Urothelium cell line (cell line): ENCODE measurements at regions not wholly inside any gene's neighbourhood (a gene's known extent, or its start where the extent isn't known, plus 50 kb on each side); places are given as distances from the start of the nearest gene placed in this dataset.

Experiments
- DNase-seq: peaks from one replicate; pipeline ENCODE4 v3.0.0; 2011; ENCODE audit warnings: low spot score, mixed read lengths
- FAIRE-seq: peaks from 2 replicates; lab custom pipeline; 2011; peaks lifted over from hg19 to GRCh38; lab: Jason Lieb, UNC

DNA sequence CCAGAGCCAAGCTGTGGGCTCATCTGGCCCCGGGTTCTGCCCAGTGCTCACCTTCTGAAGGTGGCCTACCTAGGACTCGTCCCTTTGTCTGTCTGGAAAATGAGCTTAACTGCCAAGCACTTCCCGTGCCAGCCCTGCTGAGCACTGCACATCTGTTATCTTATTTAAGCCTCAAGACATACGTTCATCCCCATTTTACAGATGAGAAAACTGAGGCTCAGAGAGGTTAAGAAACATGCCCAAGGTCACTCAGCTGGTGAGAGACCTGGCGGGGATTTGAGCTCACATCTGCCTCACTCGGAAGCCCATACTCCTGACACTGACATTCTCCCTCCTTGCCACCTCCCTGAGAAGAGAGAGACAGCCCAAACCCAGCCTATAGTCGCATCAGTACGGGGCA is 226.2 kb downstream of the MN1 start:
- FAIRE-seq (peak; percentile 23), DNase-seq (no peak)

DNA sequence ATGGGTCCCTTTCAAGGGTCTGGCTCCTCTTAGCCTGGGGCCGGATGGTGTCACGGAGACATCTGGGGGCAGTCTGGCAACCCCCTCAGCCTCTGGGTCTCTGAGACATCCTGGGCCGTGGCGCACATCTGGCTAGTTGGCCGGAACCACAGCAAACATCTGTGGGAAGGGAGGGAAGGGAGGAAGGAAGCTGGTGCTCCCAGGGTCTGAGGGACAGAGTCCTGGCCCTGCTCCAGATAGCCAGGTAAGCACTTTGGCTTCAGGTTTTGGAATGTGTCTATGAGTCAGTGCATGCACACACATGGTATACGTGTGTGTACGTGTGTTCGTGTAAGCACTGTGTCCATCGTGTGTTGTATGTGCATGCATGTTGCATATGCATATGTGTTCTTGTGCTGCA is 225.1 kb downstream of the MN1 start:
- peak; percentile 58 for DNase-seq
- peak; percentile 100 for FAIRE-seq

DNA sequence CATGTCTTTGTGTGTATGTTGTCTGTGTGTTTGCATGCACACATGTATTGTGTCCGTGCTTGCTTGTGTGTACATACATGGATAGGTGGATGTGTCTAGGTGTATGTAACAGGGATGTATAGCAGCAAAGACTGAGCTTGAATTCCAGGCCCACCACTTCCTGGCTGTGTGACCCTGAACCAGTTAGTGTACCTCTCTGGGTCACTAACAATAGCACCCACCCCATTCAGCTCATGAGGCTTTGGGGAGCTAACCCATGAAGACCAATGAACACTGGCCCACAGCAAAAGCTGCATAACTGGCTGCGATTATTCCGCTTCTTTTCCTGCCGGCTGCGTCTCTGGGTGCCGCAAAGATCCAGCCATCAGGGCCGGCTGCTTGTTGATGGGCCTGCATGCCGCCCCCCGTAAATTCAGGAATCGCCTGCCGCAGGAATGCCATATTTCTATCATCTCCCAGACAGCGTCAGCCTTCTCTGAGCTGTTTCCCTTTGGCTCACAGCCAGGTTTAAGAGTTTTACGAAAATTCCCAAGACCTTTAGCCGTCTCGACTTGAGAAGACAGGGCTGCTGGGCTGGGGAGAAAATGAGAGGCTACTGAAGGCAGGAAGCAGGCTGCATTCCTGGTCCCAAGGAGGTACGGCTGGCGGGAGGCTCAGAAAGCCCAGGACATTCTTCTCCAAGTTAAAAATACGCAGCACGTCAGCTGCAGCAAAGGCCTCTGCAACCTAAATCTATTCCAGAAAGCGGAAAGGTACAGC is 224.6 kb downstream of the MN1 start:
- peak; percentile 81 for DNase-seq
- no peak for FAIRE-seq

DNA sequence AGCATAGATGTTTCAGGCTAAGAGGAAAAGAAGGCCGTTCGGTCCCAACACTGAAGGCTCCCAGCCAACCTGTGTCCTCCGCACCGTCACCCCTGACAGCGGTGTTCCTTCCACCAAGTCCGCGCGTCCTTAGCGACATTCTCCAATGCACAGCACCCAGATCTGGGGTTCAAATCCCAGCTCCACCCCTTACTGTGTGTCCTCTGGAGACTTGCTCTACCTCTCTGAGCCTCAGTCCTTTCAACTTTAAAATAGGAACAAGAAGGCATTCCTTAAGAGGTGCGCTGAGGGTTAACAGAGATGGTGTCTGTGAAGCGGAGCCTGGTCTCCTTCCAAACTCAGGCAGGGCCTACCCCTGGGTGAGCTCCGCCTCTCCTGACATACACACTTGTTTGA is 224.0 kb downstream of the MN1 start:
- FAIRE-seq, result no peak

DNA sequence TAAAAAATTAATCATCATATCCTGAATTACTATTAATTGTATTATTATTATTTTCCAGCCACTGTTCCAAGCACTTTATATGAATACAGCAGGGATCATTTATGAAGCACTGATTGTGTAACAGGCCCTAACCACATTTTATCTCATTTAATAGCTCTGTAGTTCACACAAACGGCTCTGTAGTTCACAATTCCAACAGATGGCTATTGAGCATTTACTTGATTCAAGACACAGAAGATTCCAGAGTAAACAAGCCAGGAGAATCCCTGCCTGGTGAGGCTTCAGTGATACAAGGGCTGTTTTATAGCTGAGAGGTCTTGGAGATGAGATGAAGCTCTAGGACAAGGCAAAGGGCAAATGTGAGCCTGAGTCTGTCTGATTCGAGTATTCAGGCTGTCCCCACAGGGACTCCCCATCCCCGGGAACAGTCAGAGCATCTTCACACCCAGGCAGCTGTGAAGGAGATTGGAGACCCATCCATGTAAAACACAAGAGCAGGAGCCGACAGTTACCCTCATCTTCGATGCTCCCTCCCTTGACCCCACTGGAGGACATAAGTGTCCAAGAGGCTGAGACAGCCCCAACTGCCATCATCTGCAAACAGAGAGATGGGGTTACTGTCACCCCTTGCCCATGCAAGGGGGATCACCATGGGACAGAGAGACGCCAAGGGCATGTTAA is 222.5 kb downstream of the MN1 start:
- DNase-seq (no peak), FAIRE-seq (peak; percentile 83)

More for the DNA sequence above, 224.0 kb downstream of the MN1 start:
- DNase-seq, result no peak

DNA sequence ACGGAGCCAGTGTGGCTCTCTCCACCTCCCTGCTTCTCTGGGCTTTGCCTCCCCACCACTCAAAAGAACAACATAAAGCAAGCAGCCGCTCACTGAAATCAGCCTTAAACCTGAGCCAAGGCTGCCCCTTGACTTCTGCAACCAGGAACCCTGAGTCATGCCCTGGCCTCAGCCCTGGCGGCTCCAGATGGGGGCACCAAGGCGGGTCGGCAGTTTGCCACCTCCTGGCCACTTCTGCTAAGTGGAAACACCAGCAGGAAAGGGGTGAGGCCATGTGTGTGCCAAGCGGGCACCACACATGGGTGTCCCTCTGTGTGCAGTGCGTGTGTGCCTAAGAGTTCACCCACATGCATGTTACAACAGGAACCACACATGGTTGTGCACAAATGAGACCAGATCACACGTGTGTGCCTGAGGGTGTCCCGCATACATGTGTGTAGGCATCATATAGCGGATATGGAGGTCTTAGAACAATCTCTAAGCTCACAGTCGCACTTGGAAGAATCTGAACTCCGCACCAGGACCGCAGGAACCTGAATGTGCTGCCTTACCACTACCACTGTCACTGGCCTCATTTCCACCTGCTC is 221.2 kb downstream of the MN1 start:
- FAIRE-seq (peak; percentile 92), DNase-seq (no peak)

DNA sequence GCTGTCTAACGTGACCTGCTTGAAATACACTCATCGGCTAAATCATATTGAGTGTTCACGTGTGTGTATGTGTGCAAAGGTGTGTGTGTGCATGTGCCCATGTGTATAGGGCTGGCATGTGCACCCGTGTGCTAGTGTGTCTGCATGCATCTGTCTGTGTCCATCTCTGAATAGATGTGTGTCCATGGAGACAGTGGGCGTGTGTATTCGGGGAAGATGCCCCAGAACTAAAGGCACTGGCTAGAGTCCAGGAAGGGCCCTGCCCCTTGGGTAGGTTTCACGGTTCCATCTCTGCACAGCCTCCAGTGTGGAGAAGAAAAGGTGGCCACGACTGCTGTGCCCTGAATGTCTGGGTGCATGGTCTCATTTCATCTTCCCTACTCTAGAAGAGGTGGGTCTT is 220.3 kb downstream of the MN1 start:
- peak; percentile 99 for FAIRE-seq
- DNase-seq, result no peak

DNA sequence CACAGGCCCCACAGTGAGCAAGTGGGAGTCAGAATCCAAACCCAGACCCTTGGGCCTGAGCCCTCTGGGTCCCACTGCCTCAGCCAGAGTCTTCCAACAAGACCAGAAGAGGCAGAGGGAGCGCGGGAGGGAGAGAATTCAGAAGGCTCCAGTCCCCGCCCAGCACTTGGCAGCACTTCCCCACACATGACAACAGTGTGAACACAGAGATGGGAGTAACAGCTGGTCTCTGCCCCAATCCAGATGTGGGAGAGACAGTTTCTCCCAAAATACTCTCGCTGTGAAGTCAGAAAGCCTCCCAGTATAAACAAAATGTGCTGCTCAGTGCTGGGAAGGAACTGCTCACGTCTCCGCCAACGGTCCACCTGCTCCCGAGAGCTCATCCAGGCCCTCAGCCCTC is 219.9 kb downstream of the MN1 start:
- DNase-seq (no peak), FAIRE-seq (peak; percentile 67)

DNA sequence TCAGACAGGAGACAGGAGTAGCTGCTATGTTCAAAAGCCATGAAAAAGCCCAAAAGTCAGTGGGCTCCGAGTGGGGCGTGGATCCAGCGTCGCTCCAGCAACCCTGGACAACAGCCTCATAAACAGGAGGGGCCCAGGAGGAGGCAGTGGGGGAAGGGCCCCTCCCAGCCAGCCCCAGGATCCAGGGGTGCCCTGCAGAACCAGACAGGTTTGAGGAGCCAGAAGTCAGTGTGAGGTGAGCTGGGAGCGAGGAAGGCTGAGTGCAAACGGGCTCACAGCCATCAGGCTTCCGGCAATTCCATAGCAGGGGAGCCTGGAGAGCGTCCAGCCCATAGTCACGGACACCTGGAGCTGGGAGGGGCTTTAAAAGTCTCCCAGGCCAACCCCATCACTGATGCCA is 217.7 kb downstream of the MN1 start:
- DNase-seq (no peak), FAIRE-seq (peak; percentile 77)

DNA sequence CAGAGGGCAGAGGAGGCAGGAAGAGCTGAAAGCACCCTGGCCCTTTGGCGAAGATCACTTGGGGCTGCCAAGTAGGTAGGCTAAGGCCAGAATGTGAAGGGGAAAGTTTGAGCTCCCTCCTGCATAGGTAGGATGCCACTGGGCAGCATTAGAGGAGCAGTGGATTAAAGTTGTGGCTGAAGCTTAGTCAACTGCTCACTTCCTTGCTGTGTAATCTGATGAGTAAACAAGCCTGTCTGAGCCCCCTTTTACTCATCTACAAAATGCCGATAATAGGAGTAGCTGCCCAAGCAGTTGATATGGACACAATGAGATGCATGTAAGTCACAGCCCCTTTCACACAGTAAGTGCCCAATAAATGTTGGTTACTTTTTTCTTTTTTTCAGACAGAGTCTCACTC is 216.4 kb downstream of the MN1 start:
- peak; percentile 88 for FAIRE-seq
- DNase-seq, result no peak

DNA sequence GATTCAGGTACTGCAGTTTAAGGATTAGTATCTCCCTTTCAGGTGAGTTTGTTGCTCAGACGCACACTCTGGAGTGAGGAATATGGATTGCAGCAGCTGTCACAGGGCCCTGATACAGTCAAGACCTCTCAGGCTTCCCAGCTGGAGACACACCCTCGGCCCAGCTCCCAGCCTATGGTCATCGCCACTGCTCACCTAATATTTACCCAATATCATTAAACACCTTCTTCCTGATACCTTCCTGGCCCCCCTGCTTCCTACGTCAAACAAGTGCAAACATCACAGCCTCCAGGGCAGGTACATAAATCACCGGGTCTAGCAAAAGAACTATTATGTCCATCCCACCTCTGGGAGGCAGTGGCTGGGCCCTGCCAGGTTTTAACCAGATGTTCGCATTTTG is 213.3 kb downstream of the MN1 start:
- FAIRE-seq, result no peak
- DNase-seq, result no peak

DNA sequence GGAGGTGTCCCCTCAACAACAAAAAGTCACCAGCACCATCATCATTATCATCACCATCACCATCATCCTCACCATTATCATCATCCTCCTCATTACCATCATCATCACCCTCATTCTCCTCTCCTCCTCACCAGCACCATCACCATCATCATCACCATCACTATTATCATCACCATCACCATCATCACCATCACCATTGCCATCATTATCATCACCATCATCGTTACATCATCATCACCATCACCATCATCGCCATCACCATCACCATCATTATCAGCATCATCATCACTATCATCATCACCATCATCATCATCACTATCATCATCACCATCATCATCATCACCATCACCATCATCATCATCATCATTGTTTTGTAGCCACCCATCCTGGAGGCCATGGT is 212.6 kb downstream of the MN1 start:
- DNase-seq, result no peak
- FAIRE-seq, result peak; percentile 100

DNA sequence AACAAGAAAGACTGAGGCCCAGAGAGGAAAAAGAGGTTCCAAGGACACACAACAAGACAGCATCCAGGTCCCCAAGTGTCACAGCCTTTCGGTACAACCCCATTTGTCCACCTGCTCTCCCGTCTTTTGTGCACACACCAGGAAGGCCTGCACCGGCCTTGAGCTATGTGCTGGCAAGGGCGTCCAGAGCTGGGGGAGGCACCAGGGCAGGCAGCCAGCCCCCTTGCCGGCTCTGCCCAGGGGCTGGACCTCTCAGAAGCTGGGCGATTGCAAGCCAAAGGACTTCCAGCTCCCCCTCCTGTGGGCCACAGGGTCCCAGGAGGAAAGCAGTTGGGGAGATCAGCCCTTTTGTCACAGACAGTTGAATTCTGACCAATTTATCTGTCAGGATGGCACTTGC is 210.5 kb downstream of the MN1 start:
- FAIRE-seq, result peak; percentile 32
- DNase-seq, result no peak

DNA sequence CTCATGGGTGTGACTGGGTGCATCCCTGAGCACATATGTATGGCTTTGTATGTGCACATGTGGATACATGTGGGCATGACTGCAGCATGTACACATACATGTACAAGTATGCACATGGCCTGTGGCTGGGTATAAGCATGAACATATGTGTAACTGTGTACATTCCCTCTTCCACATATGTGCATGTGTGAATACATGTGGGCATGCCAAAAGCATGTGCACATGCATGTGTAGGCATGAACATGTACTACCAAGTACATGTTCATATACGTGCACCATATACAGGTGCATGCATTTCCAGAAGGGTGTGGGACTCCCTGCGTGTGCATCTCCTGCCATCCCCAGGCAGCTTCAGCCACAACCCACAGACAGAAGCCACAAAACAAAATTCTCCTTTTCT is 208.2 kb downstream of the MN1 start:
- FAIRE-seq (peak; percentile 100), DNase-seq (no peak)

DNA sequence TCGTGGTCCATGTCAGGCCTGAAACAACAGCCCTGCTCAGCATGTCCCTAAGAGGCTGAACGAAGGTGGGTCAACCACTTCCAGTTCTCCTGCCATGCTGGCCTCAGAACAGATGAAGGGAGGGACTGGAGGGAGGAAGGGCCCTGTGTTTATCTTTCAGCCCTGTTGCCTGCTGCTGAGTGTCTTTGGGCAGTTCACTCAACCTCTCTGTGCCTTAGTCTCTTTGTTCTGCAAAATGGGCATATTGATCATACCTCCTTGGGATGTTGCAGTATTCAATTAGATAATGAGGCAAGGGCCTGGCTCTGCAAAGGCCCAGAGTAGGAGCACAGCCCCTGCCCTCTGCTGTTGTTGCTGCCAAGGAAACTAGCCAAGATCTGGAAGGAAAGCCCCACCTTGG is 207.5 kb downstream of the MN1 start:
- FAIRE-seq, result no peak
- no peak for DNase-seq

DNA sequence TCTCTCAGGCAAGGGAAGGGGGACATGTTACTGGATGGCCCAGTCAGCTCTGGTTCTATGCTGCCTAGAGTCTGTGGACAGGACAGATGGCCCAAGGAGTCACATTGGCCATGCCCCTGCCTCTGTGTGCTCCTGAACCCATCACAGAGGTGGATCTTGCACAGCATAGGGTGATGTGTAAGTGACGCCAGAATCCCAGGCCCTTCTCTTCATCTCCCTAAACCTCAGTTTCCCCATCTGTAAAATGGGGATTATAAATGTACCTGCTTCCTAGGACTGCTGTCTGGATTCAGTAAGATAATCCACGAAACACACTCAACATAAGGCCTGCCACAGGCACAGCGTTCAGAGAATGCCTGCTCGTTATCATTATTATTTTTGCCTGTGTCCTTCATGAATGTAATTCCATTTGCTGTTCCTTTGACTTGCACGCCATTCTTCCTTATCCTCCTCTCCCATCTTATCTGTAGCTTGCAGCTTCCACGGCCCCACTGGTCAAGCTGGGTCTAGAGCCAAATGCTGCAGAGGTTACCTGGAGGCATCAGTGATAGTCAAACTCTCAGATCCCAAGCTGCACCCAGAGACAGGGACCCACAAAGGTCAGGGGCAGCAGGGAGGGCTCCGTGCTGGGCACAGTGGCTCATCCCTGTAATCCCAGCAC is 207.0 kb downstream of the MN1 start:
- no peak for DNase-seq
- no peak for FAIRE-seq

DNA sequence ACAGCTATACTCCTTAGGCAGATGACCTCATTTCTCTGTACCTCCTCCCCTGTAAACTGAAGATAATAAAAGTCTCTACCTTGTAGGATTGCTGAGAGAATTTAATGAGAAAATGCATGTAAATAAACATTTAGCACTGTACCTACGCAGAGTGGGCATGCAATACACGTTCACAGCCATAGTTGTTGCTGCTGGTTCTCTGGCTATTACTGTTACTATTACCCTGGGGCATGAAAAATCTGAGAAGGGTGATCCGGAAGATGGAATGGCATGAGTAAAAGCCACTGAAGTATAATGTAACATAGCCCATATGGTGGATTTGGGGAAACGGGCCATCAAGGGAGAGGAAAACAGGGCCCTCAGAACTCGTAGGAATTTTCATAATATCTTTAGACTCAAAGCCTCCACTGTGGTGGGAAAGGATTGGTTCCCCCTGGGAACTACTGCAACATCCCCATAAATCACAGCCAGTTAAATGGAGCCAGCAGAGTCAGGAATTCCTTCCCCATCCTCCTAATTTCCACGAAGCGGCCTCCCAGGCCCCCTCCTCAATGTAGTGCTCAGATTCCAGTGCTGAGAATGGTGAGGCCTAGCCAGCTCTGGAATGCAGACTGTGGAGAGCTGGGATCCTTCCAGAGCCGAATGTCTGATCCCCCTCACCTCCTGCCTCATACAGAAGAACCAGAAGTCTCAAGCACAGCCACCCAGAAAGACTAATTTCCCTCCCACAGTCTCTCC is 205.3 kb downstream of the MN1 start:
- FAIRE-seq (peak; percentile 89), DNase-seq (no peak)

DNA sequence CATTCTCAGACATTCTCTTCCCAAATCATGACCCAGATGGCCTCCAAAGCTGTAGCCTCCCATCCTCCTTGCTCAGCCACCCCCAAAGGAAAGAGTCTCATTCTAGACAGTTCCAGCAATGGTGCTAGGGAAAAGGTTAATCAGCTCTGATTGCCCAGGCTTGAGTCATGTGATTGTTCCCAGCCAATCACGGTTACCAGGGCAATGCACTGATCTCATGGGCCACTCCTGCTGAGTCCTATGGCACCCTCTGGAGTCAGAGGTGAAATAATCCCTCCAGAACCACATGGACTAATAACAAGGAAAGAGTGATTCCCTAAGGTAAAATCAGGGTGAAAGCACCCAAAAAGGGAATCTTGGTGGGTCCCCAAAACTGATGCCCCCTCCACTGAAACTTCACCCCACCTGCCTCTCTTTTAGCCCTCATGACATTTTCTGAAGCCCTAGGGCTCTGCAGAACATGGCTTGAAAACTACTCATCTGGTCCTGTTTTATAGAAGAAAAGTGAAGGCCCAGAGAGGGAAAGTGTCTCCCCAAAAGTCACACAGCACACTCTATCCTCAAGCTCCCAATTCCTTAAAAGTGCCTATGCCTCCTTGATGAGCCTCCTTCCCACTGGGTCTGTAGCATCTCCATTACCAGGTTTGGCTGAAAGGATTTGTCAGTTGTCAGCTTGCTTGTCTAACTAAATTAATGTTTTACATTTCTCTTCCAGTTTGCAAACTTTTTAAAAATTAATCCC is 203.7 kb downstream of the MN1 start:
- DNase-seq, result no peak

DNA sequence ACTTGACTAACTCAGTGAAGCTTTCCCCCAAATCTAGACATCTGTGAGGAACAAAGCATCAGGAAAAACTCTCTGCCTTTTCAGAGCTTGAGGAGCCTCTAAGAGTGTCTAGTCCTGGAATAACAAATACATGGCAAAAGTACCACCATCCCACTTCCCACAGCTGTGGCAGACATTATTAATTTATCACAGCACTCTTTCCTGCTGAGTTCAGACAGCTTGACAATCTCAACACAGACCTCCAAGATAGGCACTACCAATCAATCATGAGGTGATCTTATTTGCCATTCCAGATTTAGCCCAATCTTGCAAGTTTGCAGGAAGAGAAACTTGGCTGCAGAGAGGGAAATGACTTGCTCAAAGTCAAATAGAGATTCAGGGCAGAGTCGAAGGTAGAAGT is 202.8 kb downstream of the MN1 start:
- FAIRE-seq, result peak; percentile 77
- DNase-seq, result no peak

More for the DNA sequence above, 203.7 kb downstream of the MN1 start:
- peak; percentile 83 for FAIRE-seq

DNA sequence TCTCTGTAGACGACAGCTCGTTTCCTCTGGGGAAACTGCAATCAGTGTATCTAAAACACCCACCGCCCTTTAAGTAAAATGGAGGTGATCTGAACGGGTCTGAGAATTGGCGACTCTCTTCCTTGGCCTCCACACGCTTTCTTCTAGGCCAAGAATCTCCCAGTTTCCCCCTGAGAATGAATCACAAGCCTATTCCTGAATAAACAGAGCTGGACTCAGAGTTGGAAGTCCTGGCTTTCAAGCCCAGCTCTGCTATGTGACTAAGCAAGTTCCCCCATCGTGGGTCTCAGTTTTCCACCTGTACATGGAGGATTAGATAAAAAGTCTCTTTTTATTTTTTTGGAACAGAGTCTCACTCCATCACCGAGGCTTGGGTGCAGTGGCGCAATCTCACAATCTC is 200.4 kb downstream of the MN1 start:
- FAIRE-seq, result no peak
- DNase-seq, result no peak
